ENCODE measurements at regions not wholly inside any gene's neighbourhood (a gene's known extent, or its start where the extent isn't known, plus 50 kb on each side); places are given as distances from the start of the nearest gene placed in this dataset.

DNA sequence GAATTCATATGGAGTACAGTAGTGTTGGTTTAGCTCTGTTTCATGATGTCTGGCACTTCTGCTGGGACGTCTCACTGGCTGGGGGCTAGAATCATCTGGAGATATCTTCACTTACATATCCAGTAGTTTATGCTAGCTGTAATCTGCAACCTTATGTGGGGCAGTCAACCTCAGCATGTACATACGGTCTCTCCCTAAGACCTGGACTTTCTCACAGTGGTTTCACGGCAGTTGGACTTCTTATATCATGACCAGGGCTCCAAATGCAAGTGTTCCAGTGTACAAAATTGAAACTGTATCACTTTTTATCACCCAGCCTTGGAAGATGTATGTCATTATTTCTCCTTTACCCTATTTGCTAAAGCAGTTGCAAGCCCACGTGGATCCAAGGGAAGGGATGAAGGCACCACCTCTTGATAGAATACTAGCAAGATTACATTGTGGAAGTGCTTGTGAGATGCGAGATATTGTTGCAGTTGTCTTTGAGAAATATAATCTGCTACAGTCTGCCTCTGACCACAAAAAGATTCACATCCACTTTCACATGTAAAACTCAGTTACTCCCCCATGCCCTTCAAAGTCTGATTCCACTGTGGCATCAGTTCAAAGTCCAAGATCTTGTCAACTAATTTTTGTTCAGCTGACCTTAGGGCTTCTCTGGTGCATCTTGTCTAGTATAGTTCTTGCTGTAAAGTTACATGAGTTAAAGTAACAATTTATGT, 316.6 kb upstream of the NCAM1 start:
- no peak for DNase-seq
- H3K4me3 ChIP-seq: no peak overlapping the region
- H3K27me3 ChIP-seq: no peaks in the 10 kb centered on the region
- ATAC-seq: no peak
- H3K27ac ChIP-seq: no peak overlapping the region
- H3K36me3 ChIP-seq: no peaks in the 10 kb centered on the region
- H3K9me3 ChIP-seq: peaks cover 0 to 25% of the 10 kb centered on the region in 2 donors
- H3K4me1 ChIP-seq: no peaks in the 10 kb centered on the region
- TF ChIP-seq, protein P1, sequence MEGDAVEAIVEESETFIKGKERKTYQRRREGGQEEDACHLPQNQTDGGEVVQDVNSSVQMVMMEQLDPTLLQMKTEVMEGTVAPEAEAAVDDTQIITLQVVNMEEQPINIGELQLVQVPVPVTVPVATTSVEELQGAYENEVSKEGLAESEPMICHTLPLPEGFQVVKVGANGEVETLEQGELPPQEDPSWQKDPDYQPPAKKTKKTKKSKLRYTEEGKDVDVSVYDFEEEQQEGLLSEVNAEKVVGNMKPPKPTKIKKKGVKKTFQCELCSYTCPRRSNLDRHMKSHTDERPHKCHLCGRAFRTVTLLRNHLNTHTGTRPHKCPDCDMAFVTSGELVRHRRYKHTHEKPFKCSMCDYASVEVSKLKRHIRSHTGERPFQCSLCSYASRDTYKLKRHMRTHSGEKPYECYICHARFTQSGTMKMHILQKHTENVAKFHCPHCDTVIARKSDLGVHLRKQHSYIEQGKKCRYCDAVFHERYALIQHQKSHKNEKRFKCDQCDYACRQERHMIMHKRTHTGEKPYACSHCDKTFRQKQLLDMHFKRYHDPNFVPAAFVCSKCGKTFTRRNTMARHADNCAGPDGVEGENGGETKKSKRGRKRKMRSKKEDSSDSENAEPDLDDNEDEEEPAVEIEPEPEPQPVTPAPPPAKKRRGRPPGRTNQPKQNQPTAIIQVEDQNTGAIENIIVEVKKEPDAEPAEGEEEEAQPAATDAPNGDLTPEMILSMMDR (IDR thresholded peaks at IDR 0.05): no peak
- intact Hi-C loops (cut with DNase I): no loop called here

DNA sequence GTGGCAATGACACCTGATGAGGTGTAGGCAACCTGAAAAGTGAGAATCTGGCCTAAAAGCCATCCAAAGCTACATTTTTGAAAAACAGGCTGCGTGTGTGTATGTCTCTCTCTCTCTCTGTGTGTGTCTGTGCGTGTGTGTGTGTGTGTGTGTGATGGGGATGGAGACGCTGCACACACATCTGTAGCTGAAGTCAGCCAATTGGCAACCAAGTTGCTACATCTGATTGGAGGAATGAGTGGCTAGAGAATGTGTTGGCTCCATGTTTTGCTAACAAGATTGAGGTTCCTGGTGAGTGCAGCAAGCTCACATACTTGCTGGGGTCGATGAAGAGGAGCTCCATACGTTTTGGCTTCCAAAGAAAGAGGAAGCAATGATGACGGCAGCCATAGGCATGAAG, 311.4 kb upstream of the NCAM1 start:
- H3K27me3 ChIP-seq: no peaks in the 10 kb centered on the region
- DNase-seq (no peak), ATAC-seq (no peak)
- no peaks in the 10 kb centered on the region for H3K9me3 ChIP-seq
- no peak overlapping the region for H3K4me3 ChIP-seq
- no peak overlapping the region for H3K27ac ChIP-seq
- no peaks in the 10 kb centered on the region for H3K4me1 ChIP-seq
- TF ChIP-seq, protein P1 (IDR thresholded peaks at IDR 0.05): no peak
- no peaks in the 10 kb centered on the region for H3K36me3 ChIP-seq
- intact Hi-C loops (cut with DNase I): no loop called here

DNA sequence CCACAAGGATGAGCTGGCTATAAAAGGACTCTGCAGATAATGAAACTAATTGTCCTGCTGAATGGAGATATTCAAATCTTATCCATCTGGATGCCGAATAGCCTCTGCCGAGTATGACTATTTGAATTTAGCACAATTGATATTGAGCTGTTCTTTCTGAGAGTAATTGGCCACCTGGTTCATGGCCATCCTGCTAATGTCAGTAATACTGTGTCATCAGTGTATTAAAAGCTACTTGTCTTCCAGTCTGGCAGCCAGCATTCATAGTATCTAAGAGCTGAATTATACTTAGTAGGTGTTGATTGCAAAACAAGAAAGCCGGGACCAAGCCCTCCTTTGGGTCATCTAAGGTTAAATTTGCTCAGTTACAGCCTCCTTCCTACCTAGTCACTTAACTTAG, 310.7 kb upstream of the NCAM1 start:
- H3K9me3 ChIP-seq: no peaks in the 10 kb centered on the region
- DNase-seq (no peak), ATAC-seq (no peak)
- H3K36me3 ChIP-seq: no peaks in the 10 kb centered on the region
- no peaks in the 10 kb centered on the region for H3K4me1 ChIP-seq
- no peak overlapping the region for H3K4me3 ChIP-seq
- intact Hi-C loops (cut with DNase I): no loop called here
- TF ChIP-seq, protein P1 (IDR thresholded peaks at IDR 0.05): no peak
- no peaks in the 10 kb centered on the region for H3K27me3 ChIP-seq
- no peak overlapping the region for H3K27ac ChIP-seq

GRCh38 chr11:112651386-112651785, 309.8 kb upstream of the NCAM1 start:
- Histone ChIP-seq H3K4me3 (no peak overlapping the region), H3K27me3 (no peaks in the 10 kb centered on the region), H3K36me3 (no peaks in the 10 kb centered on the region), H3K27ac (no peak overlapping the region), H3K9me3 (no peaks in the 10 kb centered on the region), H3K4me1 (no peaks in the 10 kb centered on the region)
- intact Hi-C loops (cut with DNase I): no loop called here
- DNase-seq (no peak), ATAC-seq (no peak)
- TF ChIP-seq, protein P1 (IDR thresholded peaks at IDR 0.05): no peak

GRCh38 chr11:112652786-112653390, 308.3 kb upstream of the NCAM1 start:
- Histone ChIP-seq H3K9me3 (no peaks in the 10 kb centered on the region), H3K4me3 (no peak overlapping the region), H3K36me3 (no peaks in the 10 kb centered on the region), H3K27ac (no peak overlapping the region), H3K4me1 (no peaks in the 10 kb centered on the region), H3K27me3 (no peaks in the 10 kb centered on the region)
- DNase-seq (no peak), ATAC-seq (no peak)
- intact Hi-C loops (cut with DNase I): no loop called here
- TF ChIP-seq, protein P1 (IDR thresholded peaks at IDR 0.05): no peak
